OCI-LY7 (cell line): ENCODE measurements at regions not wholly inside any gene's neighbourhood (a gene's known extent, or its start where the extent isn't known, plus 50 kb on each side); places are given as distances from the start of the nearest gene placed in this dataset.

ENCODE experiments used
- BruUV-seq: library from RNA; stranded (reverse); fragments of 400-500 nt; replicated peaks from 2 replicates; lab custom pipeline; 2021; lab: Mats Ljungman, UMichigan
- CTCF ChIA-PET: fragments of 300-600 bp; sonication (Branson Sonifier 250); formaldehyde crosslinking; loops from one replicate; lab custom pipeline; 2022; ENCODE audit warnings: antibody characterized with exemption; ENCODE audit not compliant: unreplicated experiment; lab: Charles Lee
- POLR2A ChIA-PET: fragments of 300-600 bp; sonication (Branson Sonifier 250); formaldehyde crosslinking; loops from one replicate; lab custom pipeline; 2022; ENCODE audit warnings: antibody characterized with exemption; lab: Charles Lee
- DNase-seq: peaks from one replicate; pipeline ENCODE4 v3.0.0-alpha.2; 2015; ENCODE audit warnings: low spot score
- H2AFZ ChIP-seq: fragments of 200-600 bp; sonication (generic), shearing (Covaris generic); 2 replicates; pipeline ENCODE4 v1.6.1; 2014; ENCODE audit warnings: mild to moderate bottlenecking, antibody characterized with exemption, low read length, moderate library complexity
- H3K27ac ChIP-seq: fragments of 200-600 bp; sonication (generic); 2 replicates; pipeline ENCODE4 v1.5.1; 2014; ENCODE audit warnings: mixed run types, low read depth, mild to moderate bottlenecking, moderate library complexity, low read length, inconsistent platforms; ENCODE audit not compliant: poor library complexity, severe bottlenecking
- H3K36me3 ChIP-seq: fragments of 200-600 bp; sonication (generic); 2 replicates; pipeline ENCODE4 v1.6.1; 2014; ENCODE audit warnings: mild to moderate bottlenecking, antibody characterized with exemption, low read length, moderate library complexity, mixed read lengths; ENCODE audit not compliant: insufficient read depth
- H3K4me1 ChIP-seq: fragments of 200-600 bp; sonication (generic); 2 replicates; pipeline ENCODE4 v1.5.1; 2014; ENCODE audit warnings: mild to moderate bottlenecking, low read length; ENCODE audit not compliant: insufficient read depth, poor library complexity, severe bottlenecking
- H3K4me2 ChIP-seq: fragments of 200-600 bp; sonication (generic); 2 replicates; pipeline ENCODE4 v1.6.1; 2014; ENCODE audit warnings: mild to moderate bottlenecking, low read length
- H3K4me3 ChIP-seq: fragments of 200-600 bp; sonication (generic); 2 replicates; pipeline ENCODE4 v1.5.1; 2014; ENCODE audit warnings: mild to moderate bottlenecking, low read depth, low read length; ENCODE audit not compliant: poor library complexity, severe bottlenecking
- H3K79me2 ChIP-seq: fragments of 200-600 bp; sonication (generic); 2 replicates; pipeline ENCODE4 v1.6.1; 2016; ENCODE audit warnings: low read depth, mild to moderate bottlenecking, low read length, moderate library complexity, mixed read lengths; ENCODE audit not compliant: insufficient read depth
- H3K9me2 ChIP-seq: fragments of 200-600 bp; sonication (generic); 2 replicates; pipeline ENCODE4 v1.6.1; 2016; ENCODE audit warnings: mild to moderate bottlenecking, low read length, mixed read lengths; ENCODE audit not compliant: insufficient read depth
- H3K9me3 ChIP-seq: fragments of 200-600 bp; sonication (generic); 2 replicates; pipeline ENCODE4 v1.6.1; 2014; ENCODE audit warnings: mild to moderate bottlenecking, mixed run types, low read length, mixed read lengths
- H4K20me1 ChIP-seq: fragments of 200-600 bp; sonication (generic); 2 replicates; pipeline ENCODE4 v1.6.1; 2014; ENCODE audit warnings: mild to moderate bottlenecking, antibody characterized with exemption, low read length, moderate library complexity, mixed read lengths; ENCODE audit not compliant: insufficient read depth
- CTCF ChIP-seq: fragments of 200-600 bp; sonication (generic); conservative IDR thresholded peaks from 2 replicates; pipeline ENCODE4 v1.5.1; 2014; ENCODE audit warnings: mild to moderate bottlenecking, antibody characterized with exemption, low read length, moderate library complexity, mixed read lengths
- EZH2phosphoT487 ChIP-seq: fragments of 200-600 bp; sonication (generic); IDR thresholded peaks from 2 replicates; pipeline ENCODE4 v1.6.1; 2018; ENCODE audit warnings: low read depth, borderline replicate concordance, mild to moderate bottlenecking, mixed run types, antibody characterized with exemption, low read length, moderate library complexity, mixed read lengths
- intact Hi-C: fragments of 100-400 bp; cut with micrococcal nuclease; formaldehyde crosslinking; loops from one replicate; pipeline ENCODE4 v1.10.0; 2022; ENCODE audit not compliant: unreplicated experiment

- TF ChIP-seq EZH2phosphoT487 = no peak
- H2AFZ ChIP-seq = no peak overlapping the region
- H3K9me3 ChIP-seq = no peaks in the 10 kb centered on the region
- no peak for DNase-seq
- CTCF ChIA-PET = no interaction called here
- no peaks in the 10 kb centered on the region for H3K9me2 ChIP-seq
- no peaks in the 10 kb centered on the region for H3K79me2 ChIP-seq
- H3K4me2 ChIP-seq = no peak overlapping the region
- BruUV-seq = no TSS peak
- H4K20me1 ChIP-seq = no peaks in the 10 kb centered on the region
- H3K27ac ChIP-seq = no peak overlapping the region
- POLR2A ChIA-PET = interaction anchor here (0.7 kb wide), 1 partner anchor 26 kb away, joined by 3 read pairs; no protein-coding TSS in a partner anchor
- H3K4me3 ChIP-seq = no peak overlapping the region
- no peaks in the 10 kb centered on the region for H3K36me3 ChIP-seq
- intact Hi-C loops = no loop called here
- H3K4me1 ChIP-seq = no peaks in the 10 kb centered on the region
Measured at GRCh38 chr9:115790520-115790919, 363.1 kb upstream of the PAPPA start.

GRCh38 chr9:115794921-115795475 lies 358.6 kb upstream of the PAPPA start:
- Histone ChIP-seq H3K79me2 (no peaks in the 10 kb centered on the region), H3K27ac (no peak overlapping the region), H3K9me3 (no peaks in the 10 kb centered on the region), H3K36me3 (no peaks in the 10 kb centered on the region), H3K4me2 (no peak overlapping the region), H3K9me2 (no peaks in the 10 kb centered on the region), H4K20me1 (no peaks in the 10 kb centered on the region), H2AFZ (no peak overlapping the region), H3K4me3 (no peak overlapping the region), H3K4me1 (no peaks in the 10 kb centered on the region)
- no peak for DNase-seq
- ChIA-PET CTCF (no interaction called here), POLR2A (no interaction called here)
- TF ChIP-seq CTCF (no peak), EZH2phosphoT487 (no peak)
- BruUV-seq = no TSS peak
- intact Hi-C loops = no loop called here

GRCh38 chr9:115799734-115800133 lies 353.9 kb upstream of the PAPPA start:
- no peaks in the 10 kb centered on the region for H4K20me1 ChIP-seq
- no peaks in the 10 kb centered on the region for H3K4me1 ChIP-seq
- DNase-seq = no peak
- no peak overlapping the region for H3K4me2 ChIP-seq
- H2AFZ ChIP-seq = no peak overlapping the region
- H3K27ac ChIP-seq = no peak overlapping the region
- H3K9me2 ChIP-seq = no peaks in the 10 kb centered on the region
- no peaks in the 10 kb centered on the region for H3K9me3 ChIP-seq
- ChIA-PET POLR2A (interaction anchor here (1.0 kb wide), 1 partner anchor 10 kb away, joined by 7 read pairs; no protein-coding TSS in a partner anchor), CTCF (no interaction called here)
- intact Hi-C loops = no loop called here
- no peaks in the 10 kb centered on the region for H3K79me2 ChIP-seq
- H3K4me3 ChIP-seq = no peak overlapping the region
- TF ChIP-seq EZH2phosphoT487 (no peak), CTCF (no peak)
- BruUV-seq = no TSS peak
- H3K36me3 ChIP-seq = no peaks in the 10 kb centered on the region
